Head of caudate nucleus (tissue), 42 donors: ENCODE measurements at regions not wholly inside any gene's neighbourhood (a gene's known extent, or its start where the extent isn't known, plus 50 kb on each side); places are given as distances from the start of the nearest gene placed in this dataset.

Experiments used
- DNase-seq, 42 donors: peaks; one replicate each; pipeline versions ENCODE4 v3.0.0 to v3.0.0-alpha.2; 2020 to 2021; ENCODE audit warnings: mixed read lengths in 7 of 42
- intact Hi-C: fragments of 100-400 bp; cut with DNase I; formaldehyde crosslinking; loops from one replicate; pipeline ENCODE4 v1.15.0; 2022

DNA sequence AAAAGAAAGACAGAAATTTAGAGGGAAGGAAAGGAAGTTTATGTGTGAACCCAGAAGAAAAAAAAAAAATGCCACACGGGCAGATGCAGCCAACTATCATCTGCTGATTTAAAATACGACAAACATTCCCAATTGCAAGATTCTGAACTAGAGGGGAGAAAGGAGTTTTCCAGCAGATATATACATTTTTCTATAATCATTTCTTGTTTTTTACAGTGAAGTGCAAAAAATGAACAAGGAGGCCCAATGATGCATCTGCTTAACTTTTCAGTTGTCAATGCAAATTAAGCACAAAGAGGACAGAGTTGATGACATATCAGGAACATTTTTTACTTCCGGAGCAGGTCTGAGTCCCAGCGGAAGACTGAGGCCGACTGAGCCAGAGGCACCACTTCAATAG lies 144.7 kb downstream of the MYCN start:
- intact Hi-C loops, result no loop called here
- no peak for DNase-seq

DNA sequence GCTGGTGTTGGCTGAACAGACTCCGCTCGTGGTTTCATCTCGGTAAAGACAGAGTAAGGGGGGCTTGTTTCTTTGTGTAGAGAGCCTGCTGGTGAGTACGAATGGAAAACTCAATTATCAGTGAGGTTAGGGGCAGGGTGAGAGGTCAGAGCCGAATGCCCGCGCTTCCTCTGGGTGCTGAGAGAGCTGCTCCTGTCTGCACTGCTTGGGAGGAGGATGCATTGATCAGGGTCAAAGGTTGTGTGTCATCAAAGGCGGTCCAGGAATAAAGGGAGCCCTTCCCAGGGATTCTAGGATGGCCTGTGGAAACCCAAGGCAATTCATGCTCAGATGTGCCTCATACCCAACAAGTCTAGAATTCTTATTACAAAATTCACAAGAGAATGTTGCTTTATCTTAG lies 143.9 kb downstream of the MYCN start:
- DNase-seq, result no peak
- intact Hi-C loops, result no loop called here

DNA sequence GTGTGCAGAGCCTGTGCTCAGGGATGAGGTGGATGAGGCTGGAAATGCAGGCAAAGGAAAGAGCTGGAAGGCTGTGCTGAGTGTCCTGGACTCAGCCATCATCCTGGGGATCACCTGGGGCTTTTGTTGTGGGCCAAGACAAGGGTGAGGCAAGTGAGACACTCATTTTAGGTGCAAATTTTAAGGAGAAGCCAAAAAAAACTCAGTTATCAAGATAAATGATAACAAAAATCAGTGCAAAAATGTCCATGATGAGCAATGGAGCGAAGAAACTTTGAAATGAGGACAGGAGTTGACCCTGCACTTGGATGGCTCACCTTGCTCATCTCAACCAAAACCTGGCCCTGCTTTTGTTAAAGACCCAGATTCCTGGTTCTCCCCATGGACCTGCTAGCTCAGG lies 141.9 kb downstream of the MYCN start:
- intact Hi-C loops, result no loop called here
- no peak for DNase-seq

DNA sequence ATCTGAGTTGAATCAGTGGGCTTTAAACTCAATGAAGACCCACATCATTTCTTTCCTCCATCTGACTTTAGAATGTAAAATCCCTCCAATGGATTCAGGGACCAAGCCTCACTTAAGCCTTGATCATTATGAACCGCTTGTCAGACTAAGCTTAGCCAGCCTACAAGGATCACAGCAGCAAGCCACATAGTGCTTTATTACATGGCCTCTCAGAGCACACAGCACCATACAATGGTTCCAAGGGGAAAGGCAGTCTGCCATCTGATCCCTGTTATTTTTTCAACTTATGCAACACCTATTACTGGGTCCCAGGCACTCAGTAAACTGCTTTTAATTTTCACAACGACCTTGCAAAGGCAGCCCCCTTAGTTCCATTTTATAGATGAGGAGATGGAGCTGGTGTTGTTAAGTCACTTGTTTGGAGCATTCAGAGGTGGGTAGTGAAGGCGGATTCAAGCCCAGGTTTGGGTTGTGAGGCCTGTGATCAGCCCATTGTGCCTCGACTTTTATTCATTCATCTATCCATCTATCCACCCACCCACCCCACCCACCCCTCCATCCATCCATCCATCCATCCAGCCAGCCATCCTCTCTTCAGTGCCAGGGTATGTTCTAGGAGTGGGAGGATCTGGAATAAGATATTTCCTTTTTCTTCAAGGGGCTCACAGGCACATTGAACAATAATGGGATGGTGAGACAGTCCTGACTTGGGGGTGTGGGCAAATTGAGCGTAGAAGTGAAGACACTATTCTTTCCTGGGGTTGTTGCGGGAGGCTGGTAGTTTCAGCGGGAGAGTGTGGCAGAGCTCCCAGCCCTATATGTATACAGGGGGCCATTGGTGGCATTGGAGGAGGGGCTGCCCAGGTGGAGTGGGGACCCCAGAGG lies 141.2 kb downstream of the MYCN start:
- DNase-seq, result peak in 1 of 42 donors; percentile 18
- intact Hi-C loops, result no loop called here

DNA sequence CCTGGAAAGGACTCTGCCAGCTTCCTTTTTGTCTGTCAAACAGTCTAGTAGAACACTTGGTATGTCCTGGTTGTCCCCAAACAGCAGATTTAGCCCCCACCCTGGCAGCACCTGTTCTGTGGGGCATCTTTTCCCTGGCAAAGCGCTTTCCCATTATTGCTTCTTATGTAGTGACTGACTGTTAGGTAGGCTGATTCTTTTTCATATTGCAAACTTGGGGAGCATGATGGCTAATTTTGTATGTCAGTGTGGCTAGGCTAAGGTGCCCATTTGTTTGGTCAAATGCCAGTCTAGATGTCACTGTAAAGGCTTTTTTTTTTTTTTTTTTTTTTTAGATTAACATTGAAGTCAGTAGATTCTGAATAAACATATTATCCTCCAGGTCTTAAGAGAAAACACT lies 140.2 kb downstream of the MYCN start:
- no peak for DNase-seq
- intact Hi-C loops, result no loop called here

DNA sequence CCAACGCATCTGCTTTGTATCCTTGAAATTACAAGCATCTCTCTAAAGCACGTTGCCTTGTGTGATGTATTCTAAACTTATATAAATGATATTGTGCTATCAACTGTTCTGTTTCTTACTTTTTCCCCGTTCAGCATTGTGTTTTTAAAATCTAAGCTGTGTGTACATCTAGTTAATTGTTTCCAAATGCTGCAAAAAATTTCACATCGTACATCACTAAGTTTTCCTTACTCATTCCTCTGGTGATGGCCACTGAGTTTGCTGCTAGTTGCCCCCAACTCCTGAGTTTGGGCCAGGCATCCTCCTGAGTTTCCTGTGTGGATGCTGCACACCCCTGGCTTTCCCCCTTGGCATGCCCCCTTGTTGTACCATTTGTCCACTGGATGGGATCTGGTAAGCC lies 139.7 kb downstream of the MYCN start:
- intact Hi-C loops, result no loop called here
- DNase-seq, result no peak

DNA sequence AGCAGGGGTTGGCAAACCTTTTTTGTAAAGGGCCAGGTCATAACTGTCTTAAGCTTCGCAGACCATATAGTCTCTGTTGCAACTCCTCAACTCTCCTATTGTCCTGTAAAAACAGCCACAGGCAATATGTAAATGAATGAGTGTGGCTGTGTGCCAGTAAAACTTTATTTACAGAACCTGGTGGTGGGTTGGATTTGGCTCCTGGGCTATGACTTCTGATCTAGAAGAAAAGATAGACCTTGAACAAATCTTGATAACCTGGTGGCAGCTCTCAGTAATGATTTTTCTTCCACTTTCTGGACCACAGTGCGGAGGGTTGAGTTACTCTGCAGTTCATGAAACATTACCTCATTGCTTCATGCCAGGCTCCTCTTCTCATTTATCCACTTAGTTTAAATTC lies 139.3 kb downstream of the MYCN start:
- intact Hi-C loops, result no loop called here
- DNase-seq, result no peak

DNA sequence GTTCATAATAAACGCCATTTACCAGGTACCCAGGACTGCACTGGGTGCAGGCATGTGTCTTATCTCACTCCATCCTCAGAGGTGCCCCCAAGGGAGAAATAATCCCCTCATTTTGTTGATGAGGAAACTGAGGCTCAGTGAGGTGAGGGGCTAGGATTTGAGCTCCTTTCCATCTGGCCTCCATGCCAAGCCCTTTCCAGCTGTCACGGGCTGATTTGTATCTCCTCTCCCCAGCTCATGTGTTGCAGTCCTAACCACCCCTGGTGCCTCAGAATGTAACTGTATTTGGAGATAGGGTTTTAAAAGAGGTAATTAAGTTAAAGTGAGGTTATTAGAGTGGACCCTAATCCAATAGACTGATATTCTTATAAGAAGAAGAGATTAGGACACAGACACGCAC lies 137.3 kb downstream of the MYCN start:
- intact Hi-C loops, result no loop called here
- no peak for DNase-seq

DNA sequence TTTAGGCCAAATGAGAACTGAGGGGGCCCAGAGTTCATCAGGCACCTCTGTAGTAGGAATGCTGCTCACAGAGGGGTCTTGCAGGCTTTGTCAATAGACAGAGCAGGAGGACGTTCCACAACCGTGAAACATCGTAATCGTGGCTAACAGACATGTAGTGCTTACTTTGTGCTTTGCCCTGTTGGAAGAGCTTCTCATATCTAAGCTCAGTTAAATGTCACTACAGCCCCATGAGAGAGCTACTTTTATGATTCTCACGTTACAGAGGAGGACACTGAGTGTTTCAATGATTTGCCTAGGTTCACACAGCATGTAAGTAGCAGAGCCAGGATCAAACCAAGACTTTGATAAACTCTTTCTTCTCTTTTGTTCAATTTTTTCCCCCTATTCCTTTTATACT lies 136.6 kb downstream of the MYCN start:
- DNase-seq, result no peak
- intact Hi-C loops, result no loop called here

DNA sequence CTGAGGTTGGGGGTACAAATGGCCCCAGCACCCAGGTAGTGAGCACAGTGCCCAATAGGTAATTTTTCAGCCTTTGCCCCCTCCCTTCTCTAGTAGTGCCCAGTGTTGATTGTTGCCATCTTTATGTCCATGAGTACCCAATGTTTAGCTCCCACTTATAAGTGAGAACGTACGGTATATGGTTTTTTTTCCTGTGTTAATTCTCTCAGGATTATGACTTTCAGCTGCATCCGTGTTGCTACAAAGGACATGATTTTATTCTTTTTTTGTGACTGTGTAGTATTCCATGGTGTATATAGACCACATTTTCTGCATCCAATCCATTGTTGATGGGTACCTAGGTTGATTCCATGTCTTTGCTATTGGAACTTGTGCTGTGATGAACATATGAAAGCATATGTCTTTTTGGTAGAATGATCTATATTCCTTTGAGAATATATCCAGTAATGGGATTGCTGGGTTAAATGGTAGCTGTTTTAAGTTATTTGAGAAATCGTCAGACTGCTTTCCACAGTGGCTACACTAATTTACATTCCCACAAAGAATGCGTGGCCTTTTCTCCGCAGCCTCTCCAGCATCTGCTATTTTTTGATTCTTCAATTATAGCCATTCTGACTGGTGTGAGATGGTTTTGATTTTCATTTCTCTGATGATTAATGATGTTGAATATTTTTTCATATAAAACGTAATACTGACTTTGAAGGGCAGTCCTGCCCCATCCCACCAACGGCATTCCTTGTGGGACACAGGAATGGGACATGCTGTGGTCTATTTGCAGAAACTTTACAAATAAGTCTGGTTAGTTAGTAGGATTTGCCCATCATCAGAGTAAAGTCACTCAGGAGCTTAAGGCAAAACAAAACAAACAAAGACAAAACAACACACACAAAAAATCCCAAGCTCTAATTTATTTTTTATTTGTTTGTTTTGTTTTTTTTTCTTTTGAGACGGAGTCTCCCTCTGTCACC lies 135.0 kb downstream of the MYCN start:
- no peak for DNase-seq
- intact Hi-C loops, result no loop called here

DNA sequence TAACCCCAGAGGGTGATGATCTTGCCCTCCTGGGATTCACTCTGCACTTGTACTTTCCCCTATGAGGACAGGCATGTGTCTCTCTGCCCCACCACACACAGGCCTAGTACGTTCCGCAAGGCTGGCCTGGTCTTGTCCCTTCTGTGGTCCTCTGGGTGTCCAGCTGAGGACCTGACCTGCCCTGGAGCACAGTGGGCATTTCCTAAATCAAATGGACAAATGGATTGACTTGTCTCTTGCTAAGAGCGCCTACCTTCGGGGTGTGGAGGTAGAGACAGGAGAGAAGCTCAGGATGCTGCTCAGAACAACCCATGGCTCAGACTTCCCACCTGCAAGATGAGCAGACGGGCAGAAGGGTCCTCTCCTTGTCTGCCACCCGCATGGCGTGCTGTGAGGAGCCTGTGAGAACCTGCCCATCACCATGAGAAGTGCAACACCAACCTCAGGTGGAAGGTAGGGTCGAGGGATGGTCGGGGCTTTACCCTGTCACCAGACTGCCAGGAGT lies 133.6 kb downstream of the MYCN start:
- no peak for DNase-seq
- intact Hi-C loops, result loop anchor here (5.0 kb wide), 2 partner anchors 132 to 248 kb away; partner anchors contain the start of gene MYCN

DNA sequence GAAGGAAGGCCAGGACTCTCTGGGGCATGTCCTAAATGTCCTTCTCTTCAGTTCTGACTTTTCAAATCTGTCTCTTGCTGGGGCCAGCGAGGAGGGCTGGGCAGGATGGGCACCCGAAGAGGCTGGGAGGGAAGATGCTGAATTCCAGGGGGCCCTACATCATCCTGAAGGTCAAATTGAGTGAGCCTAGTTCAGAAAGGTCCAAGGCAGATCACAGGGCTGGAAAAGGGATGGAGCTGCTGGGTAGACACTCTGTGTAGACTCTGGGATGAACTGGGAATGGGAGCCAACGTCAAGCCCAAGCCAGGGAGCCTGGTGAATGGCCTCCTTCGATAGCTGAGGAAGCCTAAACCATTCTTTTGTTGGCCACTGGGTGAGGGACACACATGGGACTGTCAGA lies 133.1 kb downstream of the MYCN start:
- intact Hi-C loops, result loop anchor here (5.0 kb wide), 2 partner anchors 131 to 249 kb away; partner anchors contain the start of gene MYCN

DNA sequence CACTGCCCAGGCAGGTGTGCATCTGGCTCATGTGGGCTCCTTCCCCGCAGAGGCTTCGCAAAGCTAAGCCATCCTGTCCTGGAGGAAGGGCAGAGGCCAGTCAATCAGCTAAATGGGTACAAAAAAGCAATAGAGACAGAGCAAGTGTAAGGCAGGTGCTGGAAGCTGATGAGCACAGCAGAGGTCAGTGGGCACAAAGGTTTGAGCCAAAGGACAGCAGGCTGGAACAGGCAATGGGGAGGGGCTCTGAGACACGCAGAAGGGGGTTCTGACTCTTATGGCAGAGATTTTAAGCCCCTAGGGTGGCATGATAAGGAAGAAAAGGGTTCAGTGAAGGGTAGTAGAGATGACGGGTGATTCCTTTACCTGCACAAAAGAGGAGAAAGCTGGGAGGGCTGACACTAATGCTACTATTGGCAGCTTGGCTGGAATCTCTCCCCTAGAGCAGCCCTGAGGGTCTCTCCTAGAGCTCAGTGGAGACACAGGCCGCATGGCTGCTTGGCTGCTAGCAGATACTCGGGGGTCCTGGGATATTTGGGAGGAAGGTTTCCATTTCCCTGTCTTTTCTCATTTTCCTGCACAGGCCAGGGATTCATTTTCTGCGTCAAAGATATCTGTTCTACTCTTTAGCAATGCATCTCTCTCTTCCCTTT lies 132.4 kb downstream of the MYCN start:
- no peak for DNase-seq
- intact Hi-C loops, result loop anchor here (5.0 kb wide), 2 partner anchors 130 to 250 kb away; partner anchors contain the start of gene MYCN

More for the DNA sequence above, 133.1 kb downstream of the MYCN start:
- DNase-seq, result no peak

DNA sequence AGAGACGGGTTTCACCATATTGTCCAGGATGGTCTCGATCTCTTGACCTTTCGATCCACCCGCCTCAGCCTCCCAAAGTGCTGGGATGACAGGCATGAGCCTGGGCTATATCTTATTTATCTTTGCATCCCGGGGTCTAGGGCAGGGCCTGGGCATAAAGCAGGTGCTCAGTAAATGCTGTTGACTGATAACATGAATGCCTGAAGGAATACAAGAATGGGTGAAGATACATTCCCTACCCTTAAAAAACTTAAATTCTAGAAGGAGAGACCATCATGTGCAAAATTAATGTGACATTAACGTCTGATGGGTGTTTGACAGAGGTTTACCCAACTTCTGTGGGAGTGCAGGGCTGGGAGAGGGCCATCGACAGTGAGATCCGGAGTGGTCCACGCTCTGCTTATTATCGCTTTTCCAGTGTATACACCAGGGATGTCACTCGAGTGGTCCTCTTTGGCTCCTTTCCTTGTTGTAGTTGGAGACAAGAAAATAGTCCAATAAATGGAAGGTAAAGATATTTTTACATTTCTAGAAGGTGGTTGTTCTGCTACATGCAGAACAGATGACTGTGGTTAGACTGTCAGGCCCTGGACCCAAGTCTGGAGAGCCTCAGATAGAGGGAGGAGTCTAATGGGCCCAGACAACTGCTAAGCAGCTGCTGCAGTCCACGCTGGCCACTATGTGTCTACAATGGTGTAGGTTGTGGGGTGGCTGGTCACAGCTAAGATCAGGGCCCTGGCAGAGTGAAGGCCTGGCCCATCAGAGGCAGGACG lies 131.7 kb downstream of the MYCN start:
- peak in 1 of 42 donors; percentile 20 for DNase-seq
- intact Hi-C loops, result loop anchor here (5.0 kb wide), 2 partner anchors 130 to 250 kb away; partner anchors contain the start of gene MYCN

DNA sequence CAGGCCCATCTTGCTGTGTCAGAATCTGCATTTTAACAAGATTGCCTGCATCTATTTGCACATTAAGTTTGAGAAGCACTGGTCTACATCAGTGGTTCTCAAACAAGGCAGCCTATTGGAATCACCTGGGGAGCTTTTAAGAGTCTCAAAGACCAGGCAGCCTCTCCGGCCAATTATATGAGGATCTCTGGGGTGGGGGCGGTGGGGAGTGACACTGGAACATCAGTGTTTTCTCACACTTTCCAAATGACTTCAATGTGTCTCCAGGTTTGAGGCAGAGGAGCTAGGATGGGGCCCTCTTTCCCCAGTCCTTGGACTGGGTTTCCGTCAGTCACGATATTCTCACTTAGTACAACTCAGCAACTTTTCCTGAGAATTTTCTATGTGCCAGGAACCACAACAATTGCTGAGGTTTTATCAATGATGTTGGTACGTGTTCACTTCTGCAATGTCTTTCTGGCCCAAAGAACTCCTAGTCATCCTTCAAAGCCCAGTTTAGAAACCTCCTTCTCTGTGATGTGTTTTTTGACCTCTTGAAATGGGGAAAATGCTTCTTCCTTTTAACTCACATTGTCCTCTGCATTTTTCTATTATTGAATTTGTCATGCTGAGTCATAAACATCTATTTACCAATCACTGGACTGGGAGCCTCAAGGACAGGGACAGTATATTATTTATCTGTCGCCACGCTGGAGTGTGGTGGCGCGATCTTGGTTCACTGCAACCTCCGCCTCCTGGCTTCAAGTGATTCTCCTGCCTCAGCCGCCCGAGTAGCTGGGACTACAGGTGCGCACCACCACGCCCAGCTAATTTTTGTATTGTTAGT lies 130.9 kb downstream of the MYCN start:
- intact Hi-C loops, result loop anchor here (5.0 kb wide), 2 partner anchors 129 to 251 kb away; partner anchors contain the start of gene MYCN
- peak in 1 of 42 donors; percentile 18 for DNase-seq

DNA sequence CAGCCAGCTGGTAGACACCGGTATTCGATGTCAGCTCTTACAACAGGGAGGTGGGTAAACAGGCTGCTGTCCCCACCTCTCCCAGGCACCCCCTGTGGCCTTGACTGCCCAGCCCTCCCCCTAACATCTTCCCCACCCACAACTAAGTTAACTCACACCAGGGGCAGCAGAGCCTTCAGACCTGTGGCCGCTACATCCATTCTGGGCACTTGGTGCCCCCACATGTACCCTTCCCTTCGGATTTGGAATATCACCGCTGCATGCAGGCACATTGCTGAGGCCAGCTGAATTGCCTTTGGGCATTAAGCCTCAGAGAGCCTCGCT lies 130.3 kb downstream of the MYCN start:
- peak in 4 of 42 donors; percentile 9 to 34 (median 15) for DNase-seq

DNA sequence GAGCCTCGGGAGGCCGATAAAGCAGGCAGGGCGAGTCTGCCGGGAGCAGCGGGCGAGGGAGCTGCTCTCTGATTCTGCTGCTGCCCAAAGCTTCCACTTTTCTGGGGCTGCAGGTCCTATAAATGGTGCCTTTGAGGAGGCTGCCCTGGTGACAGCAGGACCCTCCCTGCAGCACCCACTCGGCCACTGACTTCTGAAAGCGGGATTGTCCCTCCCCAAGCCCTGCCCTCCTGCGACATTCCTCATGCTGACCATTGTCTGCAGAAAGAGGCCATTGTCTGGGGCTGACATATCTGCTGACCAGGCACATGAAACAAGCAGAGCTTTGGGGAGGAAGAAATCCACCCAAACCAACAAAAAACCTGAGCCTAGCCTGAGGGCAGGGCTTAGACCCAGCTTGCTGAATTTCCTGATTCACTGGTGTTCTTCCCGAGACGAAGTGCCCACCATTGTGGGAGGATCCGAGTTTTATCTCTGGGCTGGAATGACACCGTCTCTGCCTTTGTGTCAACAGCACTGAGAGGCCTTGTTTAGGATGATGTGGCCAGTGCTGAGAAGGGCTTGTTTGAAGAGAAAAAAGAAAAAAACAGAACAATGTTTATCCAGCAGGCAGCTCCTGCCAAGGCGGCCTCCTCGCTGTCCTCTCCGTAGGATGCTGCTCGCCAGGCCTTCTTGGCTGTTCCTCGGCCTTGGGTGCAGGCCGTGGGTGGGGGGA lies 129.7 kb downstream of the MYCN start:
- intact Hi-C loops, result loop anchor here (5.0 kb wide), 2 partner anchors 128 to 252 kb away; partner anchors contain the start of gene MYCN
- peak; percentile 72 to 97 (median 91) for DNase-seq

More for the DNA sequence above, 130.3 kb downstream of the MYCN start:
- intact Hi-C loops, result loop anchor here (5.0 kb wide), 2 partner anchors 128 to 252 kb away; partner anchors contain the start of gene MYCN
